Activated CD8-positive, alpha-beta T cell treated with anti-CD3 and anti-CD28 coated beads, Interleukin-2, amount 10 ng/mL, durations not matched to agents 7 days and 5 days (primary cell): ENCODE measurements at regions not wholly inside any gene's neighbourhood (a gene's known extent, or its start where the extent isn't known, plus 50 kb on each side); places are given as distances from the start of the nearest gene placed in this dataset.

Experiments
- ATAC-seq: fragments of 150-1000 bp; cut with Tn5 transposase; one replicate; pipeline ENCODE4 v1.10.0; 2021; ENCODE audit warnings: moderate library complexity
- CTCF ChIA-PET: fragments of 350-600 bp; sonication (Branson Sonifier 250); formaldehyde crosslinking; loops from one replicate; lab custom pipeline; 2021; ENCODE audit warnings: antibody characterized with exemption; lab: Charles Lee
- POLR2A ChIA-PET: fragments of 350-600 bp; sonication (Branson Sonifier 250); formaldehyde crosslinking; loops from one replicate; lab custom pipeline; 2021; ENCODE audit warnings: antibody characterized with exemption; lab: Charles Lee
- DNase-seq: peaks from one replicate; pipeline ENCODE4 v3.0.0-alpha.2; 2020
- H3K27ac Mint-ChIP-seq: one replicate; pipeline ENCODE4 v1.8.0; 2021; ENCODE audit warnings: mild to moderate bottlenecking, mixed read lengths
- H3K27me3 Mint-ChIP-seq: one replicate; pipeline ENCODE4 v1.8.0; 2021; ENCODE audit warnings: low read depth, mixed read lengths
- H3K36me3 Mint-ChIP-seq: one replicate; pipeline ENCODE4 v1.8.0; 2021; ENCODE audit warnings: low read depth, mixed read lengths
- H3K4me1 Mint-ChIP-seq: one replicate; pipeline ENCODE4 v1.8.0; 2021; ENCODE audit warnings: low read depth, mixed read lengths
- H3K4me3 Mint-ChIP-seq: one replicate; pipeline ENCODE4 v1.8.0; 2021; ENCODE audit warnings: mild to moderate bottlenecking, mixed read lengths
- H3K9me3 Mint-ChIP-seq: one replicate; pipeline ENCODE4 v1.8.0; 2022; ENCODE audit warnings: mixed read lengths; ENCODE audit not compliant: insufficient read depth

DNA sequence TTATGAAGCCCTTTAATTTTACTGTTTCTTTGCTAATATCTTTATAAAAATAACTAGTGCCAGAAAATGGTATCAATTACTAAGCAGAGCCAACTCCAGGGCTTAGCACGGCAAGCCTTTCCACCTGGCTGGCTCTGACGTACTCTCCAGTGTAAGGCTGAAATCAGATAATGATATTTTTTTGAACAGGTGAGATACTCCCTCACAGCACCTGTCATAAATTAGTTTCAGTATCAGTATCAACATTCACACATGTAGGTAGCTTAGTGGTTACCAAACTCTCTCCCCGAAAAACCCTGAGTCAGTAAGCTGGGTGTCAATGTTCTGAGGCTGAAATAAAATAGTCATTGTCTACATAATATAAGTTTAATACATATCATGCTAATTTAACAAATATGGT lies 710.1 kb downstream of the SQOR start:
- ATAC-seq (no peak), DNase-seq (no peak)
- Mint-ChIP-seq H3K27me3 (no peaks in the 10 kb centered on the region), H3K36me3 (no peaks in the 10 kb centered on the region), H3K9me3 (no peaks in the 10 kb centered on the region), H3K4me1 (no peaks in the 10 kb centered on the region), H3K4me3 (no peak overlapping the region), H3K27ac (no peak overlapping the region)
- ChIA-PET CTCF (no interaction called here), POLR2A (no interaction called here)

DNA sequence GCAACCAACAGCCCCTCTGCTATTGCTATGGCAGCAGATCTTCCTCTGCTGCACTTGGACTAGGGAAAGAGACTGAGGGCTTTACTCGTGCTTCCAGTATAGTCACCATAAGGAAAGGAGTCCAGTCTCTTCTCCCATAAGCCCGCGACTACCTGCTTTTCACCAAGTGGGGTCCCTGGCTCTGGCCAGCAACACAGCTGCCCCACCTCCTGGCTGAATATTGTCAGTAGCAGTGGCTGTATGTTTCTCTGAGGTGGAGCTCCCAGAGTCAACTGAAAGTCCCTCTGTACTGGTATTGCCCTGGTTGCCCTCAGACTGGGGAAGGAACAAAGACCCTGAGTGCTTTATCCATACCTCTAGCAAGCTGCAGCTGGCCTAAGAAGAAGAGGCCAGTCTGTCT lies 719.6 kb downstream of the SQOR start:
- ChIA-PET POLR2A (interaction anchor here (0.6 kb wide), 1 partner anchor 60 kb away, joined by 3 read pairs; no protein-coding TSS in a partner anchor), CTCF (no interaction called here)
- Mint-ChIP-seq H3K36me3 (no peaks in the 10 kb centered on the region), H3K27ac (no peak overlapping the region), H3K9me3 (peaks cover 10% of the 10 kb centered on the region), H3K4me3 (no peak overlapping the region), H3K4me1 (no peaks in the 10 kb centered on the region), H3K27me3 (no peaks in the 10 kb centered on the region)
- DNase-seq (no peak), ATAC-seq (no peak)

DNA sequence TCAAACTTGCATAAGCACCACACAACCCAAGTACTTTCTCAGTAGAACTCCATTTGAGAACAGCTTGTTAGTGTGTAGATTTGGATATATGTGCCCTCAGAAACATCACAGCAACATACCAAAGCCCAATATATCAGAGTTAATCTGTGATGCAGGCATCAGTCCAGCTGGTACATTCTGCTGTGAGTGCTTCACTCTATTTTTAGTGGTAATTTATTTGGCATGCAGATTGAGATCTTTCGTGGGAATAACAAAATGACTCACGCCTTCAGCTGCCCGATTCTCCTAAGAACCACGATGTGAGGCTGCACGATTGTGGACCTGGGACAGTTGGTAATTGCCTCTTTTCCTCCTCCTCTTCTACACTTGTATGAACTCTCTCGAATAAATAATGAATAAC lies 730.7 kb downstream of the SQOR start:
- Mint-ChIP-seq H3K36me3 (no peaks in the 10 kb centered on the region), H3K9me3 (peaks cover 10% of the 10 kb centered on the region), H3K4me3 (no peak overlapping the region), H3K27me3 (no peaks in the 10 kb centered on the region), H3K4me1 (no peaks in the 10 kb centered on the region), H3K27ac (no peak overlapping the region)
- DNase-seq (no peak), ATAC-seq (no peak)
- CTCF ChIA-PET: no interaction called here
- POLR2A ChIA-PET: no interaction called here

DNA sequence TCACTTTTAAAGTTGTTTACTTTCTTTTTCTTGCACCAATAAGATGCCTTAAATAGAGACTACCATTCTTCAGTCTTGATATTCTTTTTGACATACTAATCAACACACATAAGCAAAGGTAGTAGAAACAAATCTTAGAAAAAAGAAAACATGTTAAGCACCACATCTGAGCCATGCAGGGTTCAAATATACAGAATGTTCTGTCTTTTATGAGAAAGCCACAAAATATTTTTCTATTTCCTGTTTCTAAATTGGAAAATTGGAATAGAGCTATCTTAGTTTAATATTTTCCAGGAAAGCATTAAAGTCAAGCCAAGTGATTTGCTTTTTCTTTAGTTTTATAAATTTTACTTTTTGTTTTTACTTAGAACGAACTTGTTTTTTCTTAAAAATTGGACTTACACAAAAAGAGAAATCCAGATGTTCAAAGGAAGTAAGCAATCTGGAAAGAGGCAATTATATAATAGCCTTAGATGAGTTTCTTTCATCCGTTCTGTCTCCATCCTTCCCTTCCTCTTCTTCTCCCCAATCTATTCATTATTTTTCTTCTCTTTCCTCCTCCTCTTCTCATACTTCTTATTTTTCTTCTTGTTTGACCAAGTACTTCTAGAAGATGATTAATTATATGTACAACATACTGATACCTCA lies 731.7 kb downstream of the SQOR start:
- no peak overlapping the region for H3K4me3 Mint-ChIP-seq
- ATAC-seq (no peak), DNase-seq (no peak)
- peaks cover 19% of the 10 kb centered on the region for H3K9me3 Mint-ChIP-seq
- no peaks in the 10 kb centered on the region for H3K36me3 Mint-ChIP-seq
- POLR2A ChIA-PET: interaction anchor here (0.6 kb wide), 1 partner anchor 31 kb away, joined by 3 read pairs; no protein-coding TSS in a partner anchor
- H3K27ac Mint-ChIP-seq: no peak overlapping the region
- no peaks in the 10 kb centered on the region for H3K27me3 Mint-ChIP-seq
- CTCF ChIA-PET: no interaction called here
- H3K4me1 Mint-ChIP-seq: no peaks in the 10 kb centered on the region

DNA sequence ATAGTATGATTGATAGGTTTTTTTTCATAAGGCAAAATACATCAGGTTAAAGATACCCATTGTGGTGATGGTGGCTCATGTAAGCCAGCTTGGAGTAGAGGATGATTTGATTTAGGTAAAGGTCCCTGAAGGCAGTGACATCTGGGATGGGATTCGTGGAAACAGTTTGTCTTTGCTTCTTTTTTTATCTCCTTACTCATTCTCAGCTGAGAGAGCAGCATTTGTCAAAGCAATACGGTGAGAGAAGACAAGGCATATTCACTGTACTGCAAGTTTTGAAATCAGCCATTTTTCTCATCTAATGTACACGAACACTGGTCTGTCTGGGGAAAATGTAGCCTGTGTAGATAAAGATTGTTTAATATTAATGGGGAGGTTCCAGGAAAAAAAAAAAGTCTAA lies 749.1 kb downstream of the SQOR start:
- no peaks in the 10 kb centered on the region for H3K27me3 Mint-ChIP-seq
- ATAC-seq (no peak), DNase-seq (no peak)
- peaks cover under 1% of the 10 kb centered on the region for H3K9me3 Mint-ChIP-seq
- H3K36me3 Mint-ChIP-seq: no peaks in the 10 kb centered on the region
- ChIA-PET POLR2A (no interaction called here), CTCF (no interaction called here)
- H3K4me1 Mint-ChIP-seq: no peaks in the 10 kb centered on the region
- H3K4me3 Mint-ChIP-seq: no peak overlapping the region
- no peak overlapping the region for H3K27ac Mint-ChIP-seq

DNA sequence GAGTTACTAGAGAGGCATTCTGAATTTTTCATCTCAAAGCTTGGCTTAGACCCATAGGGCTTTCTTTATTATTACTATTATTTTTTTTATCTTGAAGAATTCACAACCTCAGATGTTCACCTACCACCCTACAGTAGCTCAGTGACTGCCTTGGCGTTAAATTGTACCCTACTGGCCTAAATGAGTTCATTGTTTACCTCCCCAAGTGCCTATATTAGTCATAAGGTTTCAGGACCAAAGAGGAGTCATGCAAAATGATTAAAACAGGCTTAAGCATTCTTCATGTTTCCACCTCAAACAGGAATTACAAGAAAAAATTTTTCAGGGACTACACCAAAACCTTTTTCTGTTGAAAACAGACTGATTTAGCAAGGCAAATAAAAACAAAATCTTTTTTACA lies 751.5 kb downstream of the SQOR start:
- no peak overlapping the region for H3K4me3 Mint-ChIP-seq
- DNase-seq (no peak), ATAC-seq (no peak)
- H3K4me1 Mint-ChIP-seq: no peaks in the 10 kb centered on the region
- POLR2A ChIA-PET: no interaction called here
- H3K9me3 Mint-ChIP-seq: peaks cover 20% of the 10 kb centered on the region
- H3K27me3 Mint-ChIP-seq: no peaks in the 10 kb centered on the region
- no peak overlapping the region for H3K27ac Mint-ChIP-seq
- H3K36me3 Mint-ChIP-seq: no peaks in the 10 kb centered on the region
- CTCF ChIA-PET: no interaction called here

DNA sequence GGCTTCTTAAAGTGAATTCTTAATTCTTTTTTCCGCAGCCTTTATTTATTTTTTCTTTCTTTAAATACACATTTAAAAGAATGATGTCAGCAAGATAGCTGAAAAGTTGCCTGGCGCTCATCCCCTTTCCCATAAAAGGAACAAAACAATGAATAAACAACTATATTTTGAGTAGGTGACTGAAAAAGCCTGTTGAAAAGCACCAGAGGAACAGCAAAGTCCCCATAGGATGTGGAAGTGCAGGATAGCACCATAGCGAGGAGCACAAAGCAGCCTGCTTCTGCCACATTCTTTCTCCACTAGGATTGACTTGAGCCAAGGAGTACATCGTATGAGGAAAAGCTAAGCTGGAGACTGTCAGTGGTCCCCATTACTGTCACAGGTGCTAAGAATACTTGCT lies 754.9 kb downstream of the SQOR start:
- ATAC-seq (no peak), DNase-seq (no peak)
- Mint-ChIP-seq H3K27ac (no peak overlapping the region), H3K36me3 (no peaks in the 10 kb centered on the region), H3K4me1 (no peaks in the 10 kb centered on the region), H3K4me3 (no peak overlapping the region), H3K27me3 (no peaks in the 10 kb centered on the region), H3K9me3 (peaks cover 24% of the 10 kb centered on the region)
- ChIA-PET CTCF (no interaction called here), POLR2A (no interaction called here)

DNA sequence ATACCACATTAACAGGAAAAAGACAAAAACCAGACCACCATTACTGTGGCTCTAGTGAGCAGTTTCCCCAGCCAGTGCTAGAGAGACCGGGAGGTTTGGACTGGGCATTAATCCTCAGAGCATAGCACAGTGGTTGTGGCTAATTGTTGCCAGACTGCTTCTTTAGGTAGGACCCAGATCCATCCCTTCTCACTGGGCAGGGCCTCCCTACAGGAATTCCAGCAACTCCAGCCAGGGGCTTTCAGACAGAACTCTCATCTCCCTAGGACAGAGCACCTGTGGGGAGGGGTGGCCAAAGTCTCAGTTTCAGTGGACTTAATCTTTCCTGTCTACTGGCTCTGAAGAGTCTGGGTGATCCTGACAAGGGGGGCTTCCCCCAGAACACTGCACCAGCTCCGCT lies 759.6 kb downstream of the SQOR start:
- ATAC-seq: no peak
- Mint-ChIP-seq H3K36me3 (no peaks in the 10 kb centered on the region), H3K4me3 (no peak overlapping the region), H3K9me3 (peaks cover 26% of the 10 kb centered on the region), H3K27ac (no peak overlapping the region), H3K4me1 (no peaks in the 10 kb centered on the region), H3K27me3 (no peaks in the 10 kb centered on the region)
- POLR2A ChIA-PET: no interaction called here
- no peak for DNase-seq
- CTCF ChIA-PET: no interaction called here

DNA sequence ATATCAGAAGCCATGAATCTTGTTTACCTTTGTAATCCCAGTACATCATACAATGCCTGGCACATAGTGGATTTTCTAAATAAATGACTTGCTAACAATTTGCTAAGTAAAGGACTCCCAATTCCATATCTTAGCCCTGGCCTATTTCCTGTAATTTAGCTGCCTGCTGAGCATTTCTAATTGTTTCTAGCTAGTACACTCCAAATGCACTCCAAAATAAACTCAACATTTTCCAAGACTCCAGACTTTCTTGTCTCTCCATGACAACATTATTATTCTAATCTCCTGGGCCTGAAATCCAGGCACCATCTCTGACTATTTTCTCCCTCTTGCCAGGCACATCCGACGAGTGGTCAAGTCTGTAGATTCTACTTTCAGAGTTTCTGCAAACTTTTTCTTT lies 773.5 kb downstream of the SQOR start:
- Mint-ChIP-seq H3K4me1 (no peaks in the 10 kb centered on the region), H3K36me3 (no peaks in the 10 kb centered on the region), H3K4me3 (no peak overlapping the region), H3K27me3 (no peaks in the 10 kb centered on the region), H3K27ac (no peak overlapping the region), H3K9me3 (no peaks in the 10 kb centered on the region)
- no peak for ATAC-seq
- no peak for DNase-seq
- POLR2A ChIA-PET: no interaction called here
- CTCF ChIA-PET: no interaction called here

DNA sequence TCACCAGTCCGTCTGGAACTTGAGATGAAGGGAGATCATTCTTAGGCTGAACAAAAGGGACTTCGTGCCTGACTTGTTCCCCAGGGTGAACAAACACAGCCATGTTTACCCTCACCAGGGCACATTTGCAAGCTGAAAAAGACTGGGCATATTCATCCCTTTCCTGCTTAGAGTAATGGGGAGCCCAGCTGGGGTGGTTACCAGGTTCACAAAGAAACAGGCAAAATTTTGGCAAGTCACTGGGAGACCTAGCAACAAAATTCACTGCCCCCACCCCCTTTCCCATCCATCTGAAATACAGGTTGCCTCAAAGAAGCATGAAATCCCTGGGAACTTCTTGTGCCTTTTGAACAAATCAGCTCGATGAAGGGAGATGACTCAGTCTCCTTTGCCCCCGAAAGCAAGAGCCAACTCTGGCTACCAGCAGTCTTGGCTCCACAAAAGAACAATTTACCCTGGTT lies 775.0 kb downstream of the SQOR start:
- no peaks in the 10 kb centered on the region for H3K4me1 Mint-ChIP-seq
- POLR2A ChIA-PET: no interaction called here
- CTCF ChIA-PET: no interaction called here
- H3K27me3 Mint-ChIP-seq: no peaks in the 10 kb centered on the region
- H3K36me3 Mint-ChIP-seq: no peaks in the 10 kb centered on the region
- H3K9me3 Mint-ChIP-seq: no peaks in the 10 kb centered on the region
- DNase-seq: no peak
- H3K27ac Mint-ChIP-seq: no peak overlapping the region
- ATAC-seq: no peak
- no peak overlapping the region for H3K4me3 Mint-ChIP-seq

DNA sequence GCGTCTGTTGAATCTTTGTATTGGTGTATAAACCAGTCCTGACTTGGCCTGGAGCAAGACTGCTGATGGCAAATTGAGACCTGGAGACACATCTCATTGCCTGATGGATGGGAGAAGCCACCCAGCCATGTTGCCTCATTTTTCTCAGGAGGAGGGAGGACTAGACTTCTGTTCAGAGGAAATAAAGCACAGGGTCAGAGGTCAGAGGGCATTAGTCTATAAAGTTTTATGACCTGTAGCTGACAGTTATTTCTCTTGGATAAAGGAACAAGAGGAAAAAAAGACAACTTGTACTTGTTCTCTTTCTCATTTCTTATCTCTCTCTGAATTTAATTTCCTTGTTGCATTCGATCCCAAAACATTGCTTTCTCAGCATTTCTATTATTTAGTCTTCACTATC lies 775.9 kb downstream of the SQOR start:
- Mint-ChIP-seq H3K27me3 (no peaks in the 10 kb centered on the region), H3K27ac (no peak overlapping the region), H3K4me1 (no peaks in the 10 kb centered on the region), H3K36me3 (no peaks in the 10 kb centered on the region), H3K4me3 (no peak overlapping the region), H3K9me3 (no peaks in the 10 kb centered on the region)
- ATAC-seq (no peak), DNase-seq (no peak)
- ChIA-PET POLR2A (no interaction called here), CTCF (no interaction called here)

DNA sequence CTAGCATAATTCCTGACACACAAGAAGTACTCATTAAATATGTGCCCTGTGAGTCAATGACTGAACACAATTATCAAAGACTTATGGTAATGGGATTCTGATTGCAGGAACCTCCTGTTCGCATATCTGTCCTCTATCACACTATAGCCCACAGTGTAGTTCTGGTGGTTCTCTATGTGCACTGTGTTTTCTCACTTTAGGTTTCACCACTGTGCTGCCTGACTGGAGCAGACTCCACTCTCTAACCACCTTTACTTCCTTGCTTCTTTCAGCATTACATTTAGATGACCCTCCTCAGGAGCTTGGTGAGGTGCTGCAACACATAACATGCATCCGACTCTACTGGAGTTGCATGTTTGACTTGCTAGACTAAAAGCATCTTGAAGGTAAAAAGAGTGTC lies 777.1 kb downstream of the SQOR start:
- ChIA-PET CTCF (no interaction called here), POLR2A (no interaction called here)
- no peak overlapping the region for H3K4me3 Mint-ChIP-seq
- H3K27me3 Mint-ChIP-seq: no peaks in the 10 kb centered on the region
- no peaks in the 10 kb centered on the region for H3K4me1 Mint-ChIP-seq
- H3K36me3 Mint-ChIP-seq: no peaks in the 10 kb centered on the region
- H3K27ac Mint-ChIP-seq: no peak overlapping the region
- ATAC-seq (no peak), DNase-seq (no peak)
- H3K9me3 Mint-ChIP-seq: peaks cover 5% of the 10 kb centered on the region

DNA sequence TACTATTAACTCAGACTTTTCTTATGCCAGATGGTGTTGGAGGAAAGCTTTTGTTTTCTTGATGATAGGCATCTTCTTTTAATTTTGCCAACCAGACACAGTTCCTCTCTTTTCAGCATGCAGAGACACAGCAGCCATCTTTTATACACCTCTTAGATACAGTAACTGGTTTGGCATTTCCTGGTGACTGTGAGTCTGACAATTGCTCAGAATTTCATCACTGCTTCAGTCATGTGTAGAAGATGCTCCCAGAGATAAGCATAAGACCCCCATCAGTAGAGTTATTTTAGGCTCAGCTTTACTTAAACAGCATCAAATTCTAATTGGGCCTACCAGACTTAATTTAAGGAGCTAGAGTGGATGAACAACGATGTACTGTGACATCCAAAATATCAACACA lies 779.0 kb downstream of the SQOR start:
- H3K27ac Mint-ChIP-seq: no peak overlapping the region
- H3K27me3 Mint-ChIP-seq: no peaks in the 10 kb centered on the region
- ATAC-seq (no peak), DNase-seq (no peak)
- no peaks in the 10 kb centered on the region for H3K4me1 Mint-ChIP-seq
- H3K4me3 Mint-ChIP-seq: no peak overlapping the region
- POLR2A ChIA-PET: no interaction called here
- no peaks in the 10 kb centered on the region for H3K36me3 Mint-ChIP-seq
- H3K9me3 Mint-ChIP-seq: peaks cover 8% of the 10 kb centered on the region
- CTCF ChIA-PET: no interaction called here
